PFSK-1 (cell line): ENCODE measurements at regions not wholly inside any gene's neighbourhood (a gene's known extent, or its start where the extent isn't known, plus 50 kb on each side); places are given as distances from the start of the nearest gene placed in this dataset.

ENCODE experiments used
- FOXP2 ChIP-seq: optimal IDR thresholded peaks from 2 replicates; pipeline ENCODE3; 2011; ENCODE audit warnings: borderline replicate concordance, control low read depth, inconsistent platforms; ENCODE audit not compliant: insufficient read depth; ENCODE audit errors: extremely low read length, extremely low read depth
- POLR2AphosphoS5 ChIP-seq: IDR thresholded peaks from 2 replicates; pipeline ENCODE4 v1.6.1; 2012; ENCODE audit warnings: low read depth, mild to moderate bottlenecking, control low read depth, low read length, moderate library complexity
- SIN3A ChIP-seq: IDR thresholded peaks from 2 replicates; pipeline ENCODE4 v1.6.1; 2012; ENCODE audit warnings: mild to moderate bottlenecking, low read length, moderate library complexity, borderline replicate concordance; ENCODE audit not compliant: insufficient read depth
- TAF1 ChIP-seq: IDR thresholded peaks from 2 replicates; pipeline ENCODE4 v1.6.1; 2012; ENCODE audit warnings: low read length, control low read depth, borderline replicate concordance; ENCODE audit not compliant: insufficient read depth
- TF ChIP-seq, protein P1 (sequence below), 2 experiments: IDR thresholded peaks; 2 replicates each; pipeline versions ENCODE4 v1.6.1 to v1.8.0; 2011 to 2012; ENCODE audit warnings: low read depth in 2 of 2, low read length in 2 of 2, control low read depth in 1 of 2, inconsistent platforms in 1 of 2, mild to moderate bottlenecking in 1 of 2, moderate library complexity in 1 of 2; ENCODE audit not compliant: insufficient read depth in 1 of 2

DNA sequence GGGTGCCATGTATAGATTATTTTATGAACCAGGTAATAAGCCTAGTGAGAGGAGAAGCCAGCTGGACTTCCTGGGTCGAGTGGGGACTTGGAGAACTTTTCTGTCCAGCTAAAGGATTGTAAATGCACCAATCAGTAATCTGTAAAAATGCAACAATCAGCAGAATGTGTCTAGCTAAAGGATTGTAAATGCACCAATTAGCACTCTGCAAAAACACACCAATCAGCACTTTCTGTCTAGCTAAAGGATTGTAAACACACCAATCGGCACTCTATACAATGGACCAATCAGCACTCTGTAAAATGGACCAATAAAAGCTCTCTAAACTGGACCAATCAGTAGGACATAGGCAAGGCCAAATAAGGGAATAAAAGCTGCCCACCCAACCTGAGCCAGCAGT, 392.9 kb downstream of the KDM5D start:
- TF ChIP-seq SIN3A (no peak), FOXP2 (no peak), POLR2AphosphoS5 (no peak), TAF1 (no peak)
- TF ChIP-seq, protein P1, sequence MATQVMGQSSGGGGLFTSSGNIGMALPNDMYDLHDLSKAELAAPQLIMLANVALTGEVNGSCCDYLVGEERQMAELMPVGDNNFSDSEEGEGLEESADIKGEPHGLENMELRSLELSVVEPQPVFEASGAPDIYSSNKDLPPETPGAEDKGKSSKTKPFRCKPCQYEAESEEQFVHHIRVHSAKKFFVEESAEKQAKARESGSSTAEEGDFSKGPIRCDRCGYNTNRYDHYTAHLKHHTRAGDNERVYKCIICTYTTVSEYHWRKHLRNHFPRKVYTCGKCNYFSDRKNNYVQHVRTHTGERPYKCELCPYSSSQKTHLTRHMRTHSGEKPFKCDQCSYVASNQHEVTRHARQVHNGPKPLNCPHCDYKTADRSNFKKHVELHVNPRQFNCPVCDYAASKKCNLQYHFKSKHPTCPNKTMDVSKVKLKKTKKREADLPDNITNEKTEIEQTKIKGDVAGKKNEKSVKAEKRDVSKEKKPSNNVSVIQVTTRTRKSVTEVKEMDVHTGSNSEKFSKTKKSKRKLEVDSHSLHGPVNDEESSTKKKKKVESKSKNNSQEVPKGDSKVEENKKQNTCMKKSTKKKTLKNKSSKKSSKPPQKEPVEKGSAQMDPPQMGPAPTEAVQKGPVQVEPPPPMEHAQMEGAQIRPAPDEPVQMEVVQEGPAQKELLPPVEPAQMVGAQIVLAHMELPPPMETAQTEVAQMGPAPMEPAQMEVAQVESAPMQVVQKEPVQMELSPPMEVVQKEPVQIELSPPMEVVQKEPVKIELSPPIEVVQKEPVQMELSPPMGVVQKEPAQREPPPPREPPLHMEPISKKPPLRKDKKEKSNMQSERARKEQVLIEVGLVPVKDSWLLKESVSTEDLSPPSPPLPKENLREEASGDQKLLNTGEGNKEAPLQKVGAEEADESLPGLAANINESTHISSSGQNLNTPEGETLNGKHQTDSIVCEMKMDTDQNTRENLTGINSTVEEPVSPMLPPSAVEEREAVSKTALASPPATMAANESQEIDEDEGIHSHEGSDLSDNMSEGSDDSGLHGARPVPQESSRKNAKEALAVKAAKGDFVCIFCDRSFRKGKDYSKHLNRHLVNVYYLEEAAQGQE (IDR thresholded peaks at IDR 0.05; ENCODE audit: insufficient read depth in 1 of 2, low read depth in 2 of 2, low read length in 2 of 2), result no peak

DNA sequence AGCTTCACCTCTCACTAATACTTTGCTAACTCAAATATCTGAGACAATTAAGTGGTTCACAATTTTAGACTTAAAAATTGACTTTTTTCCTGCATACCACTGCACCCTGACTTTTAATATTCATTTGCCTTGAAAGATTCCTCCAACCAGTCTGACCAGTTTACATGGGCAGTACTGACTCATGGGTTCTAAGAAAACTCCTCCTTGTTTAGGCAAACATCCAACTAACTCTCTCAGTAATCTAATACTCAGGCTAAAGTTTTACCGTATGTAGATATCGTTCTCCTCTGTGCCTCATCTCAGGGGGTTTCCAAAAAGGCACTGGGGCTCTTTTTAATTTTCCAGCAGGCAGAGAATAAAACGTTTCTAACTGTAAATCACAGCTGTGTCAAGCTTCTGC, 422.8 kb downstream of the KDM5D start:
- TF ChIP-seq POLR2AphosphoS5 (no peak), TAF1 (no peak), SIN3A (no peak), FOXP2 (no peak)
- TF ChIP-seq, protein P1 (IDR thresholded peaks at IDR 0.05; ENCODE audit: insufficient read depth in 1 of 2, low read depth in 2 of 2, low read length in 2 of 2), result no peak

DNA sequence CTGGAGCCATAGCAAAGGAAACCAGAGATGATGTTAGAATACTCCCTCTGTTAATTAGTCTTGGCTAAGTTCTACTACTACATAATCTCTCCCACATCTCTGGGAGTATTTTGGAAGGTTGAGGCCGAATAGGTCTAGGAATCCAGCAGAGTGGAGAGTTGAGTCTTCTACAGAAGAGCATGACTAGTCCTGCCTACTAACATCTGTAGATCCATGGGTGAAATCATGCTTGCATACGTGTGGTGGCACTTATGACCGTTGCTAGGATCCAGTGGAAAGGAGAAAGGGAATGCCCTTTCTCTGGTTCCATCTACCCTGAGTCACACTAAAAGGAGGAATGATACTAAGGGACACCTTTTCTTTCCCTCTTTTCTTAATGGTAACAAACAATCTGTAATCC, 425.4 kb downstream of the KDM5D start:
- no peak for TF ChIP-seq POLR2AphosphoS5
- TF ChIP-seq TAF1, result no peak

DNA sequence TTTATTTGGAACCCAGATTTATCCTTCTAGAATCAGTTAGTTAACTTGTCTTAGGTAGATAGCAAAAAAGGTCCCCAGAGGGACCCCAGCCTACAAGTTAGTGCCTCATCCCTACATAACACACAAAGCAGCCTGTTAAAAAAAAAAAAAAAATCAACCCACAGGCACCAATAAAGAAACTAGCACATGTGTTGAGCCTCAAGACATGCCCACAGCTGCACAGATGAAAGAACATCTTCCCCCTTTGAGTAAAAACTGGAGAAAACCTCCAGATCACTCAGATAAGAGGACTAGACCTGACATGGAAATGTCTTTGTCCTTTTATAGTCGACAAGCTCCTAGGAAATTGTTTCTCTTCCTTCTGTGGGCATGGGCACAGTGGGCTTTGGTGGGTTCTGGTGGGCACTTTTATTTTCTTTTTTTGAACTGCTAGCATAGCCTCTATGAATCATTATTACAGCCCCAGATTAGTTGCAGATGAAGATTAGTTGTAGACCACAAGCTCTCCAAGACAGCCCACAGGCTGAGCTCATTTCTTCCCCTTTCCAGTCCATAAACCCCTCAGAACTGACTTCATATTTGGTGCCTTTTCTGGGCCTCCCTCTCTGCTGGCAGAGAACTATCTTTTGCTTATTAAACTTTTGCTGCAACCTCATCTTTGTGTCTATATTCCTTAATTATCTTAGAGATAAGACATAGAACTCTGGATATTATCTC, 427.1 kb downstream of the KDM5D start:
- TF ChIP-seq POLR2AphosphoS5 (no peak), FOXP2 (no peak), TAF1 (no peak), SIN3A (no peak)
- TF ChIP-seq, protein P1 (IDR thresholded peaks at IDR 0.05; ENCODE audit: insufficient read depth in 1 of 2, low read depth in 2 of 2, low read length in 2 of 2), result no peak

DNA sequence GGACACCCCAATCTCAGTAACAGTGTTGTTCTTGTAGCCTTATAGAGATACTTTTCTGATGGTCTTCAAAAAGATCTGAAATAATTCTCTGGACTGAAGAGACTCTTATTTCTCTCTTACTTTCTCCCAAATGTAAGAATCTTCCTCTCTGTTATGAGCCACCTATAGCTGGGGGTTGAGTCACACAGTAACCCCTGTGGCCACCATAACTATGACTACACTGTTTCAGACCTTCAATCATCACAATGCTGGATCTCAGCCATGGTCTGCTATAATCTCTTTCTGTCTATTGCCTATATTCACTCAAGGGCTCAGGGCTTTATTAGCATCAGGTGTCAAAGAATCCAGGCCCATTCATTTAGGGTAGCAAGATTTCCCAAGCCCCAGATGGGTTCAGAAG, 436.9 kb downstream of the KDM5D start:
- TF ChIP-seq, protein P1 (IDR thresholded peaks at IDR 0.05; ENCODE audit: insufficient read depth in 1 of 2, low read depth in 2 of 2, low read length in 2 of 2), result no peak
- TF ChIP-seq TAF1, result no peak
- no peak for TF ChIP-seq FOXP2
- TF ChIP-seq POLR2AphosphoS5, result no peak
- TF ChIP-seq SIN3A, result no peak
